Skin of body (tissue), 1 donor: ENCODE measurements at regions not wholly inside any gene's neighbourhood (a gene's known extent, or its start where the extent isn't known, plus 50 kb on each side); places are given as distances from the start of the nearest gene placed in this dataset.
A peak's percentile ranks its signal among the peaks of the same experiment; 100 is the strongest.
"Not testable (repeated sequence)": the region's sequence is repeated elsewhere in the genome, so short reads cannot be mapped to it uniquely, and the experiment has no call there.

Experiments used
- DNase-seq: peaks from one replicate; lab custom pipeline; 2025; lab: John Stamatoyannopoulos, UW

DNA sequence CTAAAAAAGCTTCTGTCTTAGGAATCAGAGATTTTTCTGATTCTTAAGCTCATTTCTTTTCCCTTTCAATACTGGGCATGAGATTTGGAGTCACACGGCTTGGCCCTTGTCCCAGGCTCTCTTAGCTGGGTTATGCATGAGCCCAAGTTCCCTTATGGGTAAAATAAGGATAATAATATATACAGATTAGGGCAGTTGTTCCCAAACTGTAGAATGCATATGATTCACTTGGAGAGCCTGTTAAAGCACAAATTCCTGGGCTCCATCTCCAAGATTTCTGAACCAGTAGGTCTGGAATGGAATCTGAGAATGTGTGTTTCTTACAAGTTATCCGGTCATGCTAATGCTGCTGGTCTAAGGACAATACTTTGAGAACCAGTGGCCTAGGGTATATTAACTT is 154.0 kb downstream of the REEP3 start:
- no peak for DNase-seq

DNA sequence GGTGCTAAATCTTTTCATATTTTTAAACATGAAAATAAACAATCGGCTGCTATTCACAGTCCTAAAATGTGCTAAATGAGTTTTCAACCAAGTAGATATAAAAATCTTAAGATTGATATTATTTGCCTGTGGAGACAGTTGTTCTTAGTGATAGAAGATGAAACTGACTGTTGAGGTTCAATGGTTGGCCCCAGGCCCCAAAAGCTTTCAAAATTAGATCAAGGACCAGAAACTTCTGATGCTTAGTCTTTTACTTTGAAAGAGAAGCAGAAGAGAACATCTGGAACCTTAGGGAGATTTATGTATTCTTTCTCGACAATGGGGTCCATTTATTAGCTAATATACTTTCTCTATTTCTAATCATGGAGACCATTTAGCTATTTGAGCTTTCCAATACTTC is 155.8 kb downstream of the REEP3 start:
- no peak for DNase-seq

DNA sequence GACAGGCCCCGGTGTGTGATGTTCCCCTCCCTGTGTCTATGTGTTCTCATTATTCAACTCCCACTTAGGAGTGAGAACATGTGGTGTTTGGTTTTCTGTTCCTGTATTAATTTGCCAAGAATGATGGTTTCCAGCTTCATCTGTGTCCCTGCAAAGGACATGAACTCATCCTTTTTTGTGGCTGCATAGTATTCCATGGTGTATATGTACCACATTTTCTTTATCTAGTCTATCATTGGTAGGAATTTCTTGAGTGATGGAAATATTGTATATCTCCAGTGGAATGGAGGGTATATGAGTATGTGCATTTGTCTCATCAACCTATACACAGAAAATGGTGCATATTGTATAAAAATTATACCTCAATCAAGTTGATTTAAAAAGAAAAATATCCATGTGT is 159.3 kb downstream of the REEP3 start:
- DNase-seq, result not testable (repeated sequence)

DNA sequence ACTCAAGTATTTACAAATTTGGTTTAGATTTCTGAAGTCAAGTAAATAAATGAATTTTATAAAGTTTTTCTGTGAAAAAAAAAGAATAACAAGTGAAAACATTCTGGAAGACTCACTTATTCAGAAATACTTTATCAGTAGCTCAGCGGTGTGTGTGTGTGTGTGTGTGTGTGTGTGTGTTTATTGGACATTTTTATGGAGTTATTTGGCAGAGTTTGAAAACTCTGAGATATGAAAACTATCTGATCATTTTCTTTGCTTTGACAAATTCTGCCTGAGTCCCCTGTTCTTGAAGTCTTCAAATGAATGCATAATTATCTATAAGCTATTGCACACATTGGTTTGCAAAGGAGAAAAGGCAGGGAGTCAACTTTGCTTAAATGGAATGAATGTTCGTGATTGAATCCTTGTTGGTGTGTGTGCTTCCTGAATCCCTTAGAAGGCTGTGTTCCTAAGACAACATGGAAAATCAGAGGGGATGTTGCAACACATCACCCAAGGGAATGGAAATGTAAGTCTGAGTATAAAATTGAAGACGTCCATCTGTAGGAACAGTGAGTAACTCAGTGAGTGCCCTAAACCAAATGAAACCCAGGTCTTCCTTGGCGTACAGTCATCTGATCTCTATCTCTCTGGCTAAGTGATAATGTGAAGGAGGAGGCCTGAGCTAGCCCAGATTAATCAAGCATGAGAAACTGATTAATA is 160.9 kb downstream of the REEP3 start:
- DNase-seq, result peak; percentile 83

DNA sequence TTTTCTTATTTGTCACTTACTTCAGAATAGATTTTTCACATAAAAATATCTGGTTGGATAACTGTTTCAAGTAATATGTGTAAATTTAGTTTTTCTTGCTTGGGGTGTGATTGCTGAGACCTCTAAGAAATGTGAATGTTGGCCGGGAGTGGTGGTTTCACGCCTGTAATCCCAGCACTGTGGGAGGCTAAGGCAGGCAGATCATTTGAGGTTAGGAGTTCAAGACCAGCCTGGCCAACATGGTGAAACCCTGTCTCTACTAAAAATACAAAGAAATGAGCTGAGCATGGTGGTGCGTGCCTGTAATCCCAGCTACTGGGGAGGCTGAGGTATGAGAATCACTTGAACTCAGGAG is 161.5 kb downstream of the REEP3 start:
- DNase-seq, result not testable (repeated sequence)

DNA sequence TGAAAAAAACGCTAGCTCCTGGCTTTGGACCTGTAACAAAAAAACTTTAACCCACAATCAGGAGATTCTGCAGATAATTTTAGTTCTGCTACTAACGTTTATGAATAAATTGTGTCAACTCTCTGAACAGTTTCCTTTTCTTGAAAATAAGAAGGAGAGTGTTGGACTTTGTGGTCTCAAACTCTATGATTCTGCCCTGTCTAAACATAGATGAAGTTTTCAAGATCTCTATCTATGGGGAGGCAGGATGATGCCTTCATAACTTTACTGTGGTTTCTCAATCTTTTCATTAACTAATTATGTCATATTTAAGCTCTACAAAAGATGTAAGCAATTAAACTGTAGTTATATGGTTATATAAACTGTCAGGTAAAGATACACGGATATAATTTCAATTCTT is 162.0 kb downstream of the REEP3 start:
- DNase-seq, result no peak

DNA sequence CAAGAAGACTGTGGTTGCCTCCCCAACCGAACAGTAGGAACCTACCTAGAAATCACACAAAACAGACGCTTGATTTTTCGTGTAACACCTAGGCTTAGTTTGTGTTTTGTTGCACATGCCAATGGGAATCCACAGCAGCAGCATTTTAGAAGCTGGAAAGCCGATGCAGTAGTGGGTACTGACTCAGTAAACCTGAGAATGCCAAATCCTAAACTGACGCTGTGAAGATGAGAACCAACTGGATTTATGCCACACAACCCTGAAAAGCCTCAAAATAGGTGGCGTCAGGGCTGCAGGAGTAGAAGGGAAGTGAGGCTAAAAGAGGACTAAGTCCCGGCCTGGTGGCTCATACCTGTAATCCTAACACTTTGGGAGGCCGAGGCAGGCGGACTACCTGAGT is 162.5 kb downstream of the REEP3 start:
- DNase-seq, result no peak

DNA sequence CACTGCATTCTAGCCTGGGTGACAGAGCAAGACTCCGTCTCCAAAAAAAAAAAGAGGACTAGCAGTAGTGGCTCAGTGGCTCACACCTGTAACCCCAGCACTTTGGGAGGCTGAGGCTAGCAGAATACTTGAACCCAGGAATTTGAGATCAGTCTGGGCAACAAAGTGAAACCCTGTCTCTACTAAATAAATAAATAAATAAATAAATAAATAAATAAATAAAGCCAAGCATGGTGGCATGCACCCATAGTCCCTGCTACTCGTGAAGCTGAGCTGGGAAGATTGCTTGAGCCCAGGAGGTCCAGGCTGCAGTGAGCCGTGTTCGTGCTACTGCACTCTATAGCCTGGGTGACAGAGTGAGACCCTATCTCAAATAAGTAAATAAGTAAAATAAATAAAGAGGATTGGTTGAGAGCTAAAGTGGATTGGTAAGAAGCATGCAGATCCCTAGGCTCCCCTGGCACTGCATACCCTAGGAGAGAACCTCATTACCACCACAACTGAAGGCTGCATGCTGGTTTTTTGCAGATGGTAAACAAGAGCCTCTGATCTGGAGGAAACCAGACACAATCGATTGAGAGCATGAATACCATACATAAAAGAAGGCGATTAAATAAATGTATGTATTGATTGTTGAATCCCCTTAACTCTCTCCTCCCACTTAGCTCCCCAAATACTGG is 163.2 kb downstream of the REEP3 start:
- DNase-seq, result no peak

DNA sequence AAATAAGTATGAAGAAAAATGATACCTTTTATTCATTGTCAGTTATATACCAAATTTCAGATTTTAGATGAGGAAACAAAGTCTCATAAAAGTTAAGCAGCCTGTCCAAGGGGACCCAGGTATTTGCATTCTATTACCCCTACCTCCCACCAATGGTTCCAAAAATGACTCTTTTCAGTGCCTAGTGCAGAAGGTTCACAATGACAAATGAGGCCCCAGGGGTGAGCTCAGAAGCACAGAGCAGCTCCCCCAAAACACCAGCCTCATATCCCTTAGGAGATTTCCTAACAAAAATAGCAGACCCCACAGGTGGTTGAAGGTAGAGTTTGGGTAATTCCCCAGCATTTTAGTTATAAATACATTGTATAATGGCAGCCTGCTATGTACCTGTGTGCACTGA is 168.6 kb downstream of the REEP3 start:
- no peak for DNase-seq

DNA sequence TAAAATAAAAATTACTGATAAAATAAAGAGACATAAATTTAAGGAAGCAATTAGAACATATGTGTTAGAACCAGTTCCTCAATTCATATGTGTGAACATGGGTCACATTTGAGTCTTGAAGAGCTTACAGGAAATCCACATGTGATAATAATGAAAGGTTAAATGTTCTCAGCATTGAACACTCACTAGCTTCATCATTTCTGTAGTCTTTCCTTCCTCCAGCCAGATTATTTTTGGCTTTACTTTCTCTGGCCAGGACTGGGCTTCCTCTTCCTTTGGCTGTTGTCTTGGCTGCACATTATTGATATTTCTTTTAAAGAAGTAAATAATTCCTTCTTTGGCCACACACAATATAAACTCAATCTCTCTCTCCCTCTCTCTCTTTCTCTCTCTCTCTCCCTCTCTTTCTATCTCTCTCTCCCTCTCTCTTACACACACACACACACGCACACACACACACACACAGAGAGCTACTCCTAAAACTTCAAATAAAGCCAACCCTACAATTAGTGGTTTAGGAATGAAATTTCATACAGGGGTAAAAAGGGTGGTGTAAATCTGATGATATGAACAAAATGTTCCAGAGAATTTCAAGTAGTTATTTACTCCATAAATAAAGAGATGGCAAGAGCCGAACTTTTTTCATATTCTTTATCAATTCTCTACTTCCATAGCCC is 171.2 kb downstream of the REEP3 start:
- peak; percentile 75 for DNase-seq

DNA sequence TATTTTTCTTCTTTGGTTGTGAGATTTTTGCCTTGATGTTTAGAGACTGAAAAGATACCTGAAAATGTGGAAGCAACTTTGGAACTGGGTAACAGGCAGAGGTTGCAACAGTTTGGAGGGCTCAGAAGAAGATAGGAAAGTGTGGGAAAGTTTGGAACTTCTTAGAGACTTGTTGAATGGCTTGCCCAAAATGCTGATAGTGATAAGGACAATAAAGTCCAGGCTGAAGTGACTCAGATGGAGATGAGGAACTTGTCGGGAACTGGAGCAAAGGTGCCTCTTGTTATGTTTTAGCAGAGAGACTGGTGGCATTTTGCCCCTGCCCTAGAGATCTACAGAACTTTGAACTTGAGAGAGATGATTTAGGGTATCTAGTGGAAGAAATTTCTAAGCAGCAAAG is 171.8 kb downstream of the REEP3 start:
- DNase-seq, result not testable (repeated sequence)

DNA sequence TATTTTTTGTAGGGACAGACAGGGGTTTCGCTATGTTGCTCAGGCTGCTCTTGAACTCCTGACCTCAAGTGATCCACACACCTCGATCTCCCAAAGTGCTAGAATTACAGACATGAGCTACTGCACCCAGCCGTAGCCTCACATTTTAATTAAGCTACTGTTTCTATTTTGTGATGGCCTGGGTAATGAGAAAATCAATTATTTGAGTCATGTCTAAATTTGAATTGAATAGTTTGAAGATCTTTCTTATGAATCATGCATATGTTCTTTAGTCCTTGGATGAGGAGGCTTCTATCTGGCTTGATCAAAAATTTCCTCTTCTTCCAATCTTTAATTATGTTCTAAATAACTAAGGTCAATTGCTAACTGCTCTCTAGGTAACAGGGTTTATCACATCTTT is 175.0 kb downstream of the REEP3 start:
- no peak for DNase-seq

DNA sequence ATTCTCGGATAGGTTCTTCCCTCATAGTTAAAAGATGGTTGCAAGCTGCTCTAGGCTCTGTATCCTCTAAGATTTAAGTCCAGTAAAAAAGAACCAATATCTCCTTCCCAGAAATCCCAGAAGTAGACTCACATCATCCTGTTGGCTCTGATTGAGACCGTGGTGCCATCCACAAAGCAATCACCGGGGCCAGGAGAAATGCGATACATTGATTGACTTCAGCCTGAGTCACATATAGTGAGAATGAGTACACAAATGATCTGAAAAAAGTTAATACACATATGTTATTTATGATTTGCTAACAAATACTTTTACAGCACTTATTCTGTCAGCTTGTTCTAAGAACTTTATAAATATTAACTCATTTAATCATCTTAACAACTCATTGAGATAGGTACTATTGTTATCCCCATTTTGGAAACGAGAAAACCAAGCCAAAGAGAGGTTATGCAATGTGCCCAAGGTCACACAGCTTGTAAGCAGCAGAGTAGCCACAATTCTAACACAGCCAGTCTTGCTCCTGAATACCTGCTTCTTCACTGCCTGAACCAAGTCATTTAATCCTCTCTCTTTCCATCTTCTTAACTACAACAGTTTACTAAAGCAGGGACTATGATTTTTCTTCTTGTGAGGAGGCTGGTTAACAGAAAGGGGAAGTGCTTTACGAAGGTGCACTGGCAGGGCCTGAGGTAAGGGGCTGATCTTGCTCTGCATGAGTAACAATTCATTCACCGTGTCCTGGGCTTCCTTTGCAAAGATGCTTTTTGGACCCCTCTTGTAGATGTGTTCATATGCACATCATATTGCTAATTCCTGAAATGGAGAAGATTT is 177.0 kb downstream of the REEP3 start:
- no peak for DNase-seq

DNA sequence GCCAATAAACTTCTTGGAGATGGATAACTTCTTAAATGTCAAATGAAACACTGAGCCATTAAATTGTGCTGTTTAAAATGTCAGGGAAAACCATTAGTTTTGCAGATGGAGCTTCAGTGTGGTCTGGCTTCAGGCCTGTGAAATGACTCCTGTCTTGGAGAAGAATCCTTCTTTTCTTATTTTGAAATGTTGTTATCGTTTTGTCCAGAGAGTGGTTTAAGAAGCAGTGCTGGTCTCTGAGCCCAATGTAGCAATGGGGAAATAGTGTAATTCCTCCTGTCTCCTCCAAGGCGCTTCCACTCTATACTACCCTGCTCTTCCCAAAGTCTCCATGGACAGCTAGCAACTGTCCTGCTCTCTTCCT is 177.6 kb downstream of the REEP3 start:
- DNase-seq, result peak; percentile 57

DNA sequence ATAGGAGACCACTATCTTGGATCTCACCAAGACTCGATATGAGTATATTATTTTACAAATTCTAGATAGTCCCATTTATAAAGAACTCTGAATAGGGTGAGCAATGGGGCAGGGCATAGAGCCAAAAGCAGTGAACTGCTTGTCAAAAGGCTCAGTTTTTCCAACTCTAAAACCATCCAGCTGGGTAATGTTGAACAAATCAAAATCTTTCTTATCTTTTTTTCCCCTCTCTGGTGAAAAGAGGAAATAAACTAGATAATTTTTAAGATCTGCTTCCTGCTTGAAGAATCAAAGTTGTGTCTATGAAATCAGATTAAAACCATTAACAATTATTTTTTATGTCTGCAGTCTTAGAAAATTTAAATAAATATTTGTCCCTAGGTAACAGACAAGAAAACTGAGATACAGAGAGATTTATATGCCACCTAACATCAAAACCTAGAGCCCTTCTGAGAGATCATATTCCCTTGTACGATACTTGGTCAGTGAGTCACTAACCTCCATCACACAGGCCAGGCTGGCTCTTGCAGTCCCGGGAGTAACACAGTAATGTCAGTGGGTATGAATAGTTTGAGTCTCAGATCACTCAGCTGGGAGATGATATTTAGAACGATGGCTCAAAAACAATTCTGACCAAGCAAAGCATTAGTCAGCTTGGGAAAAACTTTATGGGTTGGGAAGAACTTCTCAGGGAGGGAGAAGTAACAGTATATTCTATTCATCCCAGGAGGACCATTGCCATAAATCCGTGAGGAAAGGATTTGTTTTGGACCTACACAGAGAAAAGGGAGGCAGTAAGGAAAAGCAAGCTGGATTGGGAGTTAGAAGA is 178.8 kb downstream of the REEP3 start:
- peak; percentile 76 for DNase-seq

DNA sequence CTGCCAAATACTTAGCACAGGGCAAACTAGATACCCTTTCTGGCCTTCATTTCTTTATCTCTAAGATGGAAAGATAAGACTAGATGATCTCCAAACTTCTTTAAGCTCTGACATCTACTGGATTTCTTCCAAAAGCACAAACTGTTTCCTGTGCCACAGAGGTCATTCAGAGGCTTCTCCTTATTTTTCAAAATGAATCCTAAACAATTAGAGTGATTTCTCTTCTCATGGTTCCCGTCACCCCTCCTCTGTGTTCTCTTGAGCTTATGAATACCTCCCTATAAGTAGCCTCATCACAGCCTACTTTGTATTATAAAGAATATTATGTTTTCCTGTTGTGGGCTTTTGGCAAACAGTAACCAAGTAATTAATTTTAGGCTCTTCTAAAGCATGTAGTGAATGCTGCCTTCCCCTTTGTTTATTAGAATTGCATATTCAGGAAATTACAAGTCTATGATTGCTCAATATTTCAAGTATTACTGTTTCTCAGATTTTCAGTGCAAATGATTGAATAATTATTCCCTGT is 179.5 kb downstream of the REEP3 start:
- DNase-seq, result peak; percentile 76

DNA sequence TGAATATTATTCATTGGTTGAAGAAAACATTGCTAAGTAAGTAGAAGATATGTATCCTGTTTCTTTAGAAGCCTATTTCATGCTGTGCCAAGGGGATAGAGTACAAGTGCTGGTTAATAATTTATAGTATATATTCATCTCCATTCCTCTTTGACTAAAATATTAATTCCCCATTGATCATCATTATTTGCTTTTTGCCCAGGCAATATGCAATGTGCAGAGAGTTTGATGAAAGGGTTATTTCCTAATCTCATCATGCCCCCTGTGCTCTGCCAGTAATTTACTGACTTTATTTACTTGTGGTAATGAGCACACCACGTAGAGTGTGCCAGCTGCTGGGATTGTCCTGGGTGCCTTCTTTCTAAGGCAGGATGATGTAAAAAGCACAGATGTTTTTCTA is 180.9 kb downstream of the REEP3 start:
- no peak for DNase-seq

DNA sequence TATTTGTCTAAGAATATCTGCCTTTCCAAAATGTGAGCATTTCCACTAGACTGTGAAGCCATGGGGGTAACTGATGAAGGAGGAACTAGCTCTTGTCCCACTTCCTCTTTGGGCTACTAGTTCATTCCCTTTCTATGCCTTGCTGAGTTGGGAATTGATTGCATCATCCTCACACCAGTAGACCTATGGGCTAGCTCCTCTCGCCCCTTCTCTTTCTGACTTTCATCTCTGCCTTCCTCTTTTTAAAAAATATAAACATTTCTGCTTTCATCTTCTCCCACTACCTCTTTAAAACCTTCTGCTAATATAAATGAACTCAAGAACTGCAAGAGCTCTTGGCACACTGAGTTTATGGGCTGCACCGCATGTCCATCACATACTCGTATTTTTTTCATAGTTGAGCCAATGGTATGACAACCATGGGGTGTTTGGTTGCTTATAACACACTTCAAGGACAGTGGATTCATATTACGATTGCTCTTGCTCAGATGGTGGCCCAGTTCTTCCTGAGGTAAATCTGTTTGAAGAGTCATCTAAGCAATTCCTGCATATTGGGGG is 182.0 kb downstream of the REEP3 start:
- no peak for DNase-seq

DNA sequence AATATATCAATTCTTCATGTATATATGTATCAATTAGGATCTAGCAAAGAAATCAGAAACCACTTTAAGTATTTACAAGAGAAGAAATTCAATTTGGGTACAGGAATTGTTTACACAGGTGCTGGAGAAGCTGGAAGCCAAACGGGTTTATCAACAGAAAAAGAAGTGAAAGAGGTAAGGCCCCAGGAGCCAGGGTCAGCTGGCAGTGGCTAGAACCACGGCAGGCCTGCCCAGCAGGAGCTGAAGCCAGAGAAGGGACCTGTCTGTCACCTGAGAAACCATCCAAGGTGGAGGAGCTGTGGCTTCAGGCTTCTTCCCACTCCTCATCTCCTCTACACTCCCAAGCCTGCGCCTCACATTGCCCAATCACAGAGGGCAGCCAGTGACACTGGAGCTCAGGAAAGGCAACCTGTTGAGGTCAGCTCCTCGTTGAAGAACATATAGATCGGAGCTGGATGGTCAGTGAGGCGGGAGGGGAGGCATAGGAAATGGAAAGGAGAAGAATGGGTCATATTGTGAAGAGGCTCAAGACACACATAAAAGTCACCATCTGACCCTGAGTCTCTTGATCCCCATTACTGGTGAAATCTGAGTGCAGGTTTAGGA is 182.6 kb downstream of the REEP3 start:
- DNase-seq, result no peak

DNA sequence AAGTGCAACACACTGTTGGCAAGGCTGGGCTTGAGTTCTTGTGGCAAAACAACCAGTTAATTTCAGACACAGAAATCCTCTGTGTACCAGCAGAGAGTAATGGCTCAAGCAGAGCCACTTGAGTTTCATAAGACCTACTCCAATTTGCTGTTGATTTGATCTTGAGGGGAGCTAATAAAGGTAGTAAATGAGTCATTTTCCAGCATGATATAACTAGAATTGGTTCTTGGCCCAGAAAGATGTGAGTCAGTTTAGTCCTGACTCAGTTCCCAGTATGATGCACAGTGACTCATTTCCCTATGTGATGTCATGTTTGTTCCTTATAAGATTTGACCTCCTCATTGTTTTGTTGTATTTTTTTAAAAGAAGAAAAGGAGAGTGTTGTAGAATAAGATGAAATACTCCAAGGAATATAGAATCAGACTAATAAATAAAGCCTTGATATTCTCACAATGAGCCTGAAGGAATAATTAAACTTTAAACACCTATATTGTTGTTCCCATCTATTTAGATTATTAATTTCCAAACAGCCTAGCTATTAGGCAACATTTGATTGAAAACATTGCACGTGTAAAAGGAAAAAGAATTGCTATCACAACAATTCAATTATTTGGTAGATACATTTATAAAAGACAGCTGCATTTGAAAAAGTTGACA is 186.2 kb downstream of the REEP3 start:
- peak; percentile 87 for DNase-seq
